Stimulated activated CD8-positive, alpha-beta memory T cell treated with anti-CD3 and anti-CD28 coated beads, Interleukin-12 subunit alpha, Interleukin-12 subunit beta, amount 100 ng/mL, for 24 hours (primary cell): ENCODE measurements at regions not wholly inside any gene's neighbourhood (a gene's known extent, or its start where the extent isn't known, plus 50 kb on each side); places are given as distances from the start of the nearest gene placed in this dataset.

ENCODE experiments used
- DNase-seq: peaks from one replicate; pipeline ENCODE4 v3.0.0-alpha.2; 2020; ENCODE audit errors: extremely low read depth

DNA sequence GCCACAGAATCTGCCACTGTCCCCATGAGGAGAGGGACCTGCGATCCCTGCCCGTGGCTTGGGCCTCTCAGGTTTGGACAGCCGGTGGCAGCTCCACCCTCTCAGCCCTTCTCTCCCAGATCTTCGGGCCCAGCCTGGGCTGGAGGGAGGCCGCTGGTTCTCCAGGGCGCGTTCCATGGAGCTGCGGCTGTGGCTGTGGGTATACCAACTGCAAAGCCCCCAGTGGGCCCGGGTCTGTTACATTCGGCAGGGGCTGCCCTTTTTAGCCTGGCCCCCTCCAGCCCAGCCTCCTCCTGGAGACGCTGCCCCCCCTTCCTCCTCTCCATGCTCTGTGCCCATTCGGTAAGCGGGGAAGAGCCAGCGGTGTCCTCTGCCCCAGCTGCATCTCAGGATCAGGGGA is 64.7 kb upstream of the ZNF469 start:
- DNase-seq = no peak

DNA sequence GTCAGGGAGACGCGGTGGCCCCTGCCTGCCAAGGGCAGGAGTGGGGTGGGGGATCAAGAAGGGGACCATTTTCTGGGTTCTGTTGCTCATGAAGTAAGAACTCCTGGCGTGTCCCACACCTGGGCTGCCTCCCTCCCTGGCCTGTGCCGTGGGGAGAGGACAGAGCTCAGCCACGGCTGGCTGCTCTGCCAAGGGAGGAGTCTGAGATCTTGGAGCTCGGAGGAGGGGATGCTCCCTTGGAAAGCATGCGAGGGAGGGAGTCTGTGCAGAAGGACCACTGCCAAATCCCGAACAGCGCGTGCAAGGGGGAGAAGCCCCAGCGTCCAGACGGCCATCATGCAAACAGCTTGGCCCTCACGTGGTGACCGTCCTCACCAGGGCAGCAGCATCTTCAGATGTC is 64.2 kb upstream of the ZNF469 start:
- no peak for DNase-seq

DNA sequence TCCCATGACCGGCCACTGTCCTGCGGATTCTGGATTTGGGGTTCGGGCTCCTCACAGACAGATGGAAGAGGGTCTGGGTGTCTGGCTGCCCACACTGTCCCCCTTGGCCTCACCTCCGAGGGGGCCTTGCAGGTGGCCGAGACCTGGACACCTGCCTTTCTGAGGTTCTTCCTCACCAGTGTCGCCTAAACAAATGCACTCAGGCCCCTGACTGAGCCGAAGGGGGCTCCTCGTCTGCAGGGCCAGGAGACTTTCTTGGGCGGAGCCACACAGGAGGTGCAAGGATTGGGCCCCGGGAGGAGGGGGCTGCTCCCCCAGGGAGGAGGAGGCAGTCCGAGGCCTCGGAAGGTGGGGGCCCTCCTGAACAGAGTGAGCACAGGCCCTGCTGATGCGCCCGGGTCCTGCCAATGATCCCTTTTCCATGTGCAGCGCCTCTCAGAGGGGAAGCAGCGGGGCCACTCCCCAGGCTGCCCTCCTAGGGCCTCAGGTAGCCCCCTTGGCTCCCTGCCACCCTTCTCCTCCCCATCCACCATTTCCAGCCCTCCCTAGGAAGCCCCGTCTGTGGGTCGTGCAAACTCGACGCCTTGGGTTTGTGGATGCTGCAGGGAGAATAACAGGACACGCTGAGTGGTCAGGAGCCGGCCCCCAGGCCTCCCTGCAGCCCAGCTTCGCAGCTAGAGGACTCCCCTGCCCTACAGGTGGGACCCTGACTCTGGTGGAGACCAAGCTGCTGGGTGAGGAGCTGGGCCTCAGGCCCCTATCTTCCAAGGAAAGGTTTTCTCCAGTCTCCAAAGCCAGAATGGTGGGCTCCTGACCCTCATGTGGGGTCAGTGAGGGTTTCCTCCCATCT is 63.4 kb upstream of the ZNF469 start:
- no peak for DNase-seq

DNA sequence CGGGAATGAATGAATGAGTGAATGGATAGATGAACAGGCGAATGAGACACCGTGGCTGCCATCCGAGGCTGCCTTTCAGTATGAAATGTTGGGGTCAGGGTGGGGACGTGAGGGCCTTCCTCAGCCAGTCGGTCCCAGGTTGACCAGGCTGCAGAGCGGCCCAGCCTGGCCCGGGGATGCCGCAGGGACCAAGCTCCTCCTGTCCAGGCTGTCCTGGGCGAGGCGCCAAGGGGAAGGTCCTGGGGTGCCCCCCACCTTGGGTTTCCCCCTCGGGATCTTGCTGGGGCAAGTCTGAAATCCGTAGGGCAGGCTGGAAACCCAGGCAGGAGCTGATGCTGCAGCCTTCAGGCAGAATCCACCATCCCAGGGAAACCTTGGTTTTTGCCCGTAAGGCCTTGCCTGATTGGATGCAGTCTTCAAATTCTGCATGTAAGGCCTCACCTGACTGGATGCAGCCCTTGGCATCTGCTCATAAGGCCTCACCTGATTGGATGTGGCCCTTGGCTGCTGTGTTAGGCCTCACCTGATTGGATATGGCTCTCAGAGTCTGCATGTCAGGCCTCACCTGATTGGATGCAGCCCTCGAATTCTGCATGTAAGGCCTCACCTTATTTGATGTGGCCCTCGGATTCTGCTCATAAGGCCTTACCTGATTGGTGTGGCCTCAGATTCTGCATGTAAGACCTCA is 61.7 kb upstream of the ZNF469 start:
- no peak for DNase-seq

DNA sequence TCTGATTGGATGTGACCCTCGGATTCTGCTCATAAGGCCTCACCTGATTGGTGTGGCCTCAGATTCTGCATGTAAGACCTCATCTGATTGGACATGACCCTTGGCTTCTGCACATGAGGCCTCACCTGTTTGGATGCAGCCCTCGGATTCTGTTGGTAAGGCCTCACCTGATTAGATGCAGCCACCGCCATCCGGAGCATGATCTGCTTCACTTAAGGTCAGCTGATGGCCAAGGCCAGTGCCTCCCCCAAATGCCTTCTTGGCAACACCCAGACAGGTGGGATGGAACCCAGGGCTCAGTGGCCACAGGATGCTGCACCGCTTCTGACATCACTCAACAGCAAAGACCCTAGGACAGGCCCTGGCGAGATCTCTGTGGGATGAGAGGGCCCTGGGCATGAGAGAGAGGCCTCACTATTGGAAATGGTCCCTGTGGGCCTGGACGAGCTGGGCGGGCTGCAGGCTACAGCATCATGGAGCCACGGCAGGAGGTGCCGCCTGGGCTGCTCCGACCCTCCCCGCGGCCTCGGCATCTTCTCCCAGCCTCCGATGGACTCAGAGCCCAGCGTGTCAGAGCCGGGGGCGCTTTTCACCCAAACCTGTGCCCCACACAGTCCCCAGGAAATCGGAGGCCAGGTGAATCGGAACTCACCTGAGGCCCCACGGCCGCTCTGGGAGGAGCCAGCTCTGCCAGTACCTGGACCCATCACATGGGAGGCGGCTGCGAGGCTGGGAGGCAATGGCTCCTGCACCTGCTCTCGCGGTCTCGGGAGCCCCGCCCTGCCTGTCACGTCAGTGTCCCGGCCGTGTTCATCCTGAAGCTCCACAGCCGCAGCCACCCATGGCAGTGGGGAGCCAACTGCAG is 60.9 kb upstream of the ZNF469 start:
- DNase-seq = no peak

DNA sequence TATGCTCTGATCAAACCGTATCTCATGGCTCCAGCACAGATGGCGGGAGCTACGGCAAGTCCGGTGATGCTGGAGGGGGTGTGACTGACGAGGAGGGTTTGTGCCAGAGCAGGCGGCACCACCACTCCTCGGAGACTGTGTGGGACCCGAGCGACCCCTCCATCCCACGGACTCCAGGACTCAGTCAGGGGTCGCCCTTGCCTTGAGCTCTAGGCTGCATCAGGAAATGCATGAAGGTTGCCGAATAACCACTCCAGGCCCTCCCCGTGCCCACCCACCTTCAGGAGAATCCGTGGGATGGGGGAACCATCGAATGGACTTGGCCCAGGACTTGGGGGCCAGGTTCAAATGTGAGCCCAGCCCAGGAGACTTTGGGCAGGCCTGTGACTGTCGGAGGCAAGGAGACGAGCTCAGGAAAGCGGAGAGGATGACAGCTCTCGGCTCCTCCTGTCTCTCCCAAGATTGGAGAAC is 60.2 kb upstream of the ZNF469 start:
- DNase-seq = no peak

DNA sequence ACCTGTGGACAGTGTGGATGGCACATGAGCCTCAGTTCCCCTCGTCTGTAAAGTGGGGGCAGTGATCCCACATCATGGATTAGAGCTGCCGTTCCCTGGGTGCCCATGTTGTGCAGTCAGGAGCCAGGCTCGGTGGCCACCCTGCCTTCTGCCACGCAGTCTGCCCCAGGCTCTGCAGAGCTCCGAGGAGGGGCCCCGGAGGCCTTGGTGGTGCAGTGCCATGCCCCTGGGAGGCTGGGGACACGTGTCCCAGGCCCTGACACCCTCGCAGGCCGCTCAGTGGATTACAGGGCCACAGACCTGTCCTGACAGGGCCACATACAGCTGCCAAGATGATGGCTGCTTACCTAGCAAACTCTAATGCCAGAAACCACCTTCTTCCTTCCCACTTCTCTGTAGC is 59.7 kb upstream of the ZNF469 start:
- no peak for DNase-seq

DNA sequence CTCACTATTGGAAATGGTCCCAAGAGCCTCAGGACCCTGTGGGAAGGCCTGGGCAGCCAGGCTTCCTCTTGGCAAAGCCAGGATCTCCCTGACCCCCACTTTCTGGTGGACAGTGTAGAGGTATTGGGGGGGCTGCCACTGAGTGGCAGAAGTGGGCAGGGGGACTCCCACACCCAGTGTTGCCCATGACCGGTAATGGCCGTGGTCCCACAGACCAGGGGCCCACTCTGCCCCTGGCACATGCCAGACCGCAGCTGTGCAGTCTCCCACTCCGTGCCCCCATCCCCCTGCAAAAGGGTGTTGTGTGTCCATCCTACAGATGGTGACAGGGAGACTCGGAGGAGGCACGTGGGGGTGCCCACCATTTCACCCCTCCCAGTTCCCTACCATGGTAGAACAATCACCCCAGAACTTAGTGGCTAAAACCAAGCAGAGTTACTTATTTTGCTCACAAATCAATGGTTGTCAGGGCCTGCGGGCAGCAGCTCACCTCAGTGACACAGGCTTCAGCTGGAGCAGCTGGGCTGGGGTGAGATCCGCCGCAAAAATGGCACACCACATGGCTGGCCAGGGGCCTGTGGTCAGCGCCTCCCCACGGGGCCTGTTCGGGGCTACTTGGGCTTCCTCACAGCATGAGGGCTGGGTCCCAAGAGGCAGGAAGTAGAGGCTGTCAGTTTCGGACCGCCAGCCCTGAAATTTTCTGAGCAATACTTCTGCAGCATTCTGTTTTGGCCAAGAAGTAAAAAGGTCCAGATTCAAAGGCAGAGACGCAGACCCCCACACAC is 59.0 kb upstream of the ZNF469 start:
- no peak for DNase-seq

DNA sequence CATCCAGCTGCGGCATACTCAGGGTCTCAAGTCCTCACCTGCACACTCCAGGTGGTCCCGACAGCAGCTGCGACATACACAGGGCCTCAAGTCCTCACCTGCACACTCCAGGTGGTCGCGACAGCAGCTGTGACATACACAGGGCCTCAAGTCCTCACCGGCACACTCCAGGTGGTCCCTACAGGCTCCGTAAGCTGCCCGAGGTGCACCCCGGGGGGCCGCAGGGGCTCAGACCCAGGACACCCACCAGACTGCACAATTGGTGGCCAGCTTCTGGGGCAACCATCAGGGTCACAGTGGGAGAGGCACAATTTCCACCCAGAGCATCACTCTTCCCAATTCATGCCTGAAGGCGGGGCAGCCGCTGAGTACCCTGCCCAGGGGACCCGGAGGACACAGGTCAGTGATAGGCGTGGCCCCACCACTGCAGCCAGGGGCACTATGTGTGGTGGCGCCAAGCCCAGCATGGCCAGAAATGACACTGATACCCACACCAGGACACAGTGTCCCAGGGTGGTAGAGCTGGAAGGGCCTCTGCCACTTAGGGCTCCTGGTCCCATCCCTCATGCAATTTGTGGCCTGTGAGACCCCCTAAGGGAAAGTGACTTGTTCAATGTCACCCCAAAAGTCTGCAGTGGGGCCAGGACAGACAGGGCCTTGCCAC is 57.5 kb upstream of the ZNF469 start:
- DNase-seq = no peak

DNA sequence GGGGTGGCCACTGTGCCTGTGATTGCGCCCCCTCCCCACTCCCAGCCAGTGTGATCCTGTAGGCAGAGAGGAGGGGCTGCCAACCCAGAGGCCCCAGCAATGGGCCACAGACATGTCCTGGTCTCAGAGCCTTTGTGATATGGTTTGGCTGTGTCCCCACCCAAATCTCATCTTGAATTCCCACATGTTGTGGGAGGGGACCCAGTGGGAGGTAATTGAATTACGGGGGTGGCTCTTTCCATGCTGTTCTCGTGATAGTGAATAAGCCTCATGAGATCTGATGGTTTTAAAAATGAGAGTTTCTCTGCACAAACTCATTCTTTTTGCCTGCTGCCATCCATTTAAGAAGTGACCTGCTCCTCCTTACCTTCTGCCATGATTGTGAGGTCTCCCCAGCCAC is 56.8 kb upstream of the ZNF469 start:
- DNase-seq = no peak

DNA sequence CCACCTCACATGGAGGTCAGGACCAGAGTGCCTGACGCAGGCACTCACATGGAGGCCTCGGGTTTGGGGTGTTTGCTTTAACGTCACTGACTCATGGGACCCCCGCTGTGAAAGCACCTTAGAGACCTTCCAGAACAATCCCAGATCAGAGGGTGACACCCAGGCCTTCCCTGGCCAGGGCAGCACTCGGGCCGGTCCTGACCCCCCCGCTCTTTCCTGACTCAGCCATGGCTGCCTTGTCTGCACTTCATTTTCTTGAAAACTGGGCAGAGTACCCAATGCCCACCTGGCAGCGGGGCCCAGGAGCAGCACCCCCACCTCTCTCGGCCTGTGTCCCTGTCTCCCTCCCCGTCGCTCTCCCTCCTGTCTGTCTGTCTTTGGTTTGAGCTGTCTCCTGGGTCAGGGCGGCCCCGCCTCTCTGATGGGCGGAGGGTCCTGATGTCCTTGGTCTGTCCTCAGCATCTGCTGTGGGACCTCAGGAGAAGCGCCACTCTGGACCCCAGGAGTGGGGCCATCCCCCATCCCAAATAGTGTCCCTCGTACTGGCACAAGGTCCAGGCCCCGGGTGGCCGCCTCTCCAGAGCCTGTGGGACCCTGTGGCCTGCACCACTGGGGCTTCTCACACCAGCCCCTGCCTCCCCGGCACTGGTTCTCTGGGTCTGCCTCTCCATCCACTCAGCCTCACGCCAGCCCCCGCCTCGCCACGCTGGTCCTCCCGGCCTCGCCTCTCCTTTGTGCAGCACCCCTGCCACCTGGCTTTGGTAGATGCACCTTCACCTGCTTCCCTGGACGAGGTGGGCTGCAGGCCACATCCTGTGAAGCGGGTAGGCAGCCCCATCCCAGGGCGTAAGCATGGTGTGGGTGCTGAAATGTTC is 55.9 kb upstream of the ZNF469 start:
- no peak for DNase-seq

DNA sequence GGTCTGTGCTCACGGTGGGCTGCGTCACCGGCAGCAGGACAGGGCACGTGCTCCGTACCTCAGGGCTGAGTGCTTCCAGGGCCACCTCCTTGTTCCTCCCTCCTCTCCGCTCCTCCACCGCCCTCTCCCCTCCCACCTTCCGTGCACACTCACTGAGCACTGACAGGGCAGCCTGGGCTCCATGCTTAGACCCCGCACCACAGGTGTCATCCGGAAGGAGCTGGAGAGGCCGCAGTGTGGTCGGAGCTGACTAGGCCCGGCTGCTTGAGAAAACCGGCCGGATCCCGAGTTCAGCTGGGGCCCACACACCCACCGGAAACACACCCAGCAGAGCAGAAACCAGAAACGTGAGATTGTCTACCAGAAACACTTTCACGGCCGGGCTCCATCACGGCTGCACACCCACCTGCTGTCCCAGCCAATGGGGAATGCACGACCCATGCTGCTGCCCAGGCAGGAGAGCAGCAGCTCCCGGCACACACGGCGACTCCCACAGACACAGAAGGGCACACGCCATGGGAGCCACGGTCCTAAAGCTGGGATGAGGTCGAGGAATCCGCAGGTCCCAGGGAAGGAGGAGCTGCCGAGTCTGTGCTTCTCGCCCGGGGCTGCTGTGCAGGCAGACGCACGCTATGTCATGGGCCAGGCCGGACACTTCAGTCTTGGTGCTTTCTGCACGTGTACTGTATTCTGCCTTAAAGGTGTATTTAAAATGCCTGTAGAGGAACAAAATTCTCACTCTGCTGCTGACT is 55.0 kb upstream of the ZNF469 start:
- DNase-seq = no peak

DNA sequence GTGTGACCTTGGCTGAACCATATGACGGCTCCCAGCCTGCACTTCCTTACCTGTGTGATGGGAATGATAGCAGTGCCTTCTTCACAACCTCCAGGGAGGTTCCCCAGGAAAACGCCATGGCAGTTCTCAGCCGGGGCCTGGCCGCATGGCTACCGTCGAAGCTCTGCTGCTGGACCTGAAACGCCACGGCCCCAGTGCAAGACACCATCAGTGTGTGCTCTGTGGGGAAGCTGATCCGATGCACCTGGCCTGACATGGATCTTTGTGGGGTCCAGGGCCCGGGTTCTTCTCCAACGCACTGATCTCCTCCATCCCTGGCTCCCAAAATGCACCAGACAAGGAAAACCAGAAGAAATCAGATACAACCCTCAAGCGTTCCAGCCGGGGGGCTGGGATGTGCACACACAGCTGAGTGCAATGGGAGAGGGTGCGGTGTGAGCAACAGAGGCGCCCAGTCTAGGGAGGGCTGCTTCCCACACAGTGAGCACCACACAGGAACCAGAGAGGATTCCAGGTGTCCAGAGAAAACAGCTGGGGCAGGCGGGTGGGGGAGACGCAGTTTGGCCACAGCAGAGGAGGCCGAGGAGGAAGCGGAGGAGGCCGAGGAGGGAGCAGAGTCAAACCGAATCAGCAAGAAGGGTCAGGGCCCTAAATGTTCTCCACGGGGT is 54.3 kb upstream of the ZNF469 start:
- no peak for DNase-seq

DNA sequence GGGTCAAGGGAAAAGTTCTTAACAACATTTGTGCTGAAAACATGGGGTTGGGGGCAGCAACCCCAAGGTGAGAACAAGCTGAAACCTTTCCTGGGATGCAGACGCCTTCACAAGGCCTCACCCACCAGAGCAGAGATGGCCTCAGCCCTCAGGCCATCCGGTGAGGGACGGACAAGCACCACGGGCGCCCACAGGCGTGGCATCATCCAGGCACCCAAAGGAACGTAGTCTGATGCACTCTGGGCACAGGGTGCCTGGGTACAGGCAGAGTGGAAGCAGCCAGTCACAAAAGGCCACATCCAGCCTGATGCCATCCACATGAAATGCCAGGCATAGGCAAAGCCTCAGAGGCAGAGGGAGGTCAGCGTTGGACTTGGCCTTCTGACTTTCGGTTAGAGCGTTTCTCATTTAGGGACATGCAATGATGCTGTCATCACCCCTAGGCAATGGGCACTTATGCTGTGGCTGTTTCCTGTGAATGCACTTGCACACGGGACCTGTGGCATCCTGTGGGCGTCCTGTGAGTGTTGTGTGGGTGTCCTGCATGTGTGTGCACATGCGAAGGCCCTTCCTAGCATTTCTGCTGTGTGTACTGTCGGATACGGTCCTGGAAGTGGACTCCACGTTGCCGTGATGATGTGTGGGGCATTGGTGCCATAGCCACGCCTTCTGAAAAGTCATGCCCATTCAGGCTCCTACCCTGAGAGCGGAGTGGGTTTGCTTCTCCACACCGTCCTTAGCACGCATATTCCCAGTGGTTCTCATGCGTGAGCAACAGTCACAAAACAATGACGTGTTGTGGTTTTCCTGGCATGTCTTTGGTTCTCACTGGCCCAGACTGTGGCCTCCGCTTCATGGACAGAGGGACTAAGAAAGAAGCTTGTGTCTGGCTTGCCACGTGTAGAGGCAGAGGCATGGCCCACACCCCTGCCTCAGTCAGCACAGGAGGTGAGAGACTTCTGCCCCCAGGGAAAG is 52.7 kb upstream of the ZNF469 start:
- DNase-seq = no peak

DNA sequence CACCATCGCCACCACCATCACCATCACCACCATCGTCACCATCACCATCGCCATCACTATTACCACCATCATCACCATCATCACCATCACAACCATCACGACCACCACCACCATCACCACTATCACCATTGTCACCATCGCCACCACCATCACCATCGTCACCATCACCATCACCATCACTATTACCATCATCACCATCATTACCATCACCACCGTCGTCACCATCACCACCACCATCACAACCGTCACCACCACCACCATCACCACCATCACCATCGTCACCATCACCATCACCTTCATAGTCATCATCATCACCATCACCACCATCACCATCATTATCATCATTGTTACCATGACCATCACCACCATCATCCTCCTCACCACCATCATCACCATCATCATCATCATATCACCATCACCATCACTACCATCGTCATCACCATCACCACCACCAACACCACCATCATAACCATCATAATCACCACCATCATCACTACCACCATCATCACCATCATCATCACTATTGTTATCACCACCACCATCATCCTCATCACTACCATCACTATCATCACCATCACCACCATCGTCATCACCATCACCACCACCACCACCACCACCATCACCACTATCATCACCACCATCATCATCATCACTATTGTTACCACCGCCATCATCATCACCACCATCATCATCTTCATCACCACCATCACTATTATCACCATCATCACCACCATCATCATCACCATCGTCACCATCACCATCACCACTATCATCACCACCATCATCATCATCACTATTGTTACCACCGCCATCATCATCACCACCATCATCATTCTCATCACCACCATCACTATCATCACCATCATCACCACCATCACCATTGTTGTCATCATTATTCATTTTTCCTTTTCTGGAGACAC is 51.5 kb upstream of the ZNF469 start:
- DNase-seq = no peak
